HG03460 (cell line): ENCODE measurements at regions not wholly inside any gene's neighbourhood (a gene's known extent, or its start where the extent isn't known, plus 50 kb on each side); places are given as distances from the start of the nearest gene placed in this dataset.
"Not testable (repeated sequence)": the region's sequence is repeated elsewhere in the genome, so short reads cannot be mapped to it uniquely, and the experiment has no call there.

Experiments
- ATAC-seq: cut with Tn5 transposase; IDR thresholded peaks from one replicate; pipeline ENCODE4 v1.9.1; 2021; ENCODE audit not compliant: unreplicated experiment

- no peak for ATAC-seq
Observed at GRCh38 chr12:91640021-91640420, 457.4 kb upstream of the DCN start.

GRCh38 chr12:91639327-91639726 lies 456.7 kb upstream of the DCN start:
- no peak for ATAC-seq

- no peak for ATAC-seq
Observed at GRCh38 chr12:91637789-91638624, 455.4 kb upstream of the DCN start.

- ATAC-seq, result no peak
Observed at GRCh38 chr12:91636721-91637120, 454.1 kb upstream of the DCN start.

GRCh38 chr12:91634386-91634713 lies 451.7 kb upstream of the DCN start:
- not testable (repeated sequence) for ATAC-seq

GRCh38 chr12:91633734-91634357 lies 451.2 kb upstream of the DCN start:
- no peak for ATAC-seq

- no peak for ATAC-seq
Observed at GRCh38 chr12:91633206-91633605, 450.6 kb upstream of the DCN start.

- ATAC-seq, result no peak
Observed at GRCh38 chr12:91632042-91632786, 449.6 kb upstream of the DCN start.

- no peak for ATAC-seq
Observed at GRCh38 chr12:91630596-91631293, 448.1 kb upstream of the DCN start.

- ATAC-seq, result no peak
Observed at GRCh38 chr12:91630083-91630482, 447.5 kb upstream of the DCN start.

GRCh38 chr12:91629440-91629839 lies 446.8 kb upstream of the DCN start:
- no peak for ATAC-seq

GRCh38 chr12:91628656-91629055 lies 446.0 kb upstream of the DCN start:
- no peak for ATAC-seq

- no peak for ATAC-seq
Observed at GRCh38 chr12:91627225-91627624, 444.6 kb upstream of the DCN start.

GRCh38 chr12:91622981-91623380 lies 440.4 kb upstream of the DCN start:
- no peak for ATAC-seq

- ATAC-seq, result no peak
Observed at GRCh38 chr12:91622037-91622436, 439.4 kb upstream of the DCN start.

GRCh38 chr12:91620992-91621391 lies 438.4 kb upstream of the DCN start:
- ATAC-seq, result no peak

GRCh38 chr12:91620422-91620821 lies 437.8 kb upstream of the DCN start:
- no peak for ATAC-seq

GRCh38 chr12:91618281-91618680 lies 435.7 kb upstream of the DCN start:
- no peak for ATAC-seq

GRCh38 chr12:91617818-91618217 lies 435.2 kb upstream of the DCN start:
- ATAC-seq, result no peak

GRCh38 chr12:91616416-91616815 lies 433.8 kb upstream of the DCN start:
- ATAC-seq, result no peak

- no peak for ATAC-seq
Observed at GRCh38 chr12:91613223-91613779, 430.7 kb upstream of the DCN start.
